Neural progenitor cell (in vitro differentiated cells): ENCODE measurements at regions not wholly inside any gene's neighbourhood (a gene's known extent, or its start where the extent isn't known, plus 50 kb on each side); places are given as distances from the start of the nearest gene placed in this dataset.
A peak's percentile ranks its signal among the peaks of the same experiment; 100 is the strongest.

ENCODE experiments used
- DNase-seq: peaks from one replicate; pipeline ENCODE4 v3.0.0-alpha.2; 2016; ENCODE audit warnings: low spot score
- H2AFZ ChIP-seq: fragments of 200-600 bp; sonication (generic); replicated peaks from 2 replicates; pipeline ENCODE4 v1.6.1; 2016; ENCODE audit warnings: antibody characterized with exemption
- H3F3A ChIP-seq: fragments of 200-600 bp; sonication (generic); 2 replicates; pipeline ENCODE4 v1.6.1; 2016; ENCODE audit warnings: antibody characterized with exemption, low read depth
- H3K27ac ChIP-seq: fragments of 200-600 bp; sonication (generic); 2 replicates; pipeline ENCODE4 v1.5.1; 2016; ENCODE audit warnings: mild to moderate bottlenecking
- H3K27me3 ChIP-seq: fragments of 200-600 bp; sonication (generic); 2 replicates; pipeline ENCODE4 v1.6.1; 2016; ENCODE audit warnings: mild to moderate bottlenecking, moderate library complexity
- H3K36me3 ChIP-seq: fragments of 200-600 bp; sonication (generic); 2 replicates; pipeline ENCODE4 v1.5.1; 2016
- H3K4me1 ChIP-seq: fragments of 200-600 bp; sonication (generic); 2 replicates; pipeline ENCODE4 v1.6.1; 2016; ENCODE audit warnings: mixed run types
- H3K4me2 ChIP-seq: fragments of 200-600 bp; sonication (generic); 2 replicates; pipeline ENCODE4 v1.6.1; 2016
- H3K4me3 ChIP-seq: fragments of 200-600 bp; sonication (generic); 2 replicates; pipeline ENCODE4 v1.5.1; 2016
- H3K79me2 ChIP-seq: fragments of 200-600 bp; sonication (generic); 2 replicates; pipeline ENCODE4 v1.6.1; 2016; ENCODE audit warnings: low read depth
- H3K9ac ChIP-seq: fragments of 200-600 bp; sonication (generic); 2 replicates; pipeline ENCODE4 v1.6.1; 2016
- H3K9me3 ChIP-seq: fragments of 200-600 bp; sonication (generic); 2 replicates; pipeline ENCODE4 v1.5.1; 2016; ENCODE audit warnings: low read depth
- H4K20me1 ChIP-seq: fragments of 200-600 bp; sonication (generic); 2 replicates; pipeline ENCODE4 v1.6.1; 2016; ENCODE audit warnings: low read depth
- H3K27ac Mint-ChIP-seq: 3 replicates; pipeline ENCODE4 v1.8.0; 2021; ENCODE audit warnings: mixed read lengths
- H3K27me3 Mint-ChIP-seq: 2 replicates; pipeline ENCODE4 v1.8.0; 2022; ENCODE audit warnings: low read depth, mild to moderate bottlenecking, inconsistent platforms, moderate library complexity, mixed read lengths; ENCODE audit not compliant: insufficient read depth
- H3K36me3 Mint-ChIP-seq: 3 replicates; pipeline ENCODE4 v1.8.0; 2021; ENCODE audit warnings: mixed read lengths
- H3K4me1 Mint-ChIP-seq: 3 replicates; pipeline ENCODE4 v1.8.0; 2021; ENCODE audit warnings: mixed read lengths
- H3K4me3 Mint-ChIP-seq: 3 replicates; pipeline ENCODE4 v1.8.0; 2021; ENCODE audit warnings: mild to moderate bottlenecking, moderate library complexity, mixed read lengths
- H3K9me3 Mint-ChIP-seq: 3 replicates; pipeline ENCODE4 v1.8.0; 2020; ENCODE audit warnings: mixed read lengths
- EZH2 ChIP-seq: fragments of 200-600 bp; sonication (generic); IDR thresholded peaks from 2 replicates; pipeline ENCODE4 v1.6.1; 2017; ENCODE audit warnings: antibody characterized with exemption, mild to moderate bottlenecking, moderate library complexity
- EZH2phosphoT487 ChIP-seq: fragments of 200-600 bp; sonication (generic); IDR thresholded peaks from 2 replicates; pipeline ENCODE4 v1.6.1; 2017; ENCODE audit warnings: antibody characterized with exemption
- TF ChIP-seq, protein P1 (sequence below): fragments of 200-600 bp; sonication (generic); IDR thresholded peaks from 2 replicates; pipeline ENCODE4 v1.5.1; 2017; ENCODE audit warnings: antibody characterized with exemption, mild to moderate bottlenecking

DNA sequence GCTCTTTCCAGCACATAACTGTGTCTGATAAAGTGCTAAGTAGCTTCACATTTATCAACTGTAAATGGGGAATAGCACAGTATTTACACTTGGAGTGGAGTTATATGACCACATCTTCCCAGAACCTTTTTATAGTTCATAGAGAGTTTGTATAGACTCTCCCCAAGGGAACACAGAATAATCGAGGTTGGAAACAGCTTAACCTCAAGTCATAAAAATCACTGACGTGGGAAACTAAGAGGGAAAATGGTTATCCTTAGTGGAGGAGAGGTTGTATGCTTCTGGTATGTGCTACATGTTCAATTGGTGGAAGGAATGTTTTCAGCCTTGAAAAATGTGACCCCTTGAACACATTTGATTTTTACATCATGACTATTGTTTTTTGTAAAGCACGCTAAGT lies 167.9 kb upstream of the KIAA1217 start:
- no peaks in the 10 kb centered on the region for H3K36me3 Mint-ChIP-seq
- H3K4me3 Mint-ChIP-seq = no peak overlapping the region

DNA sequence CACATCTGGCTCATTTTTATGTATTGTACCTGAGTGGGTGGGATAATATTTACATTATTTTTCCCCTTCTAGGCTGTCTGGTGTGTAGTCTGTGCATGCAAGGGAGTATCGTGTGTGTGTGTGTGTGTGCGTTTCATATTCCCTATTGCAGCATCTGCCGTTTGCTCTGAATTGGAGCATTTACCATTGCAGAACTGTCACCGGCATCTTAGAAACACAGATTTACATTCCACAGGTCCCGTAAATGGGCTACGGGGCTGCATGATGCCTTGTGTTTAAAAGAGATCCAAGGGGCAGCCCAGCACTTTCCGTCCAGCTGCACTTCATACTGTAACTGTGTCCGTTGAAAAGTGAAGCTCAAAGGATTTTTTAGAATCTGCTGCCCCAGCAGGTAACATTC lies 167.1 kb upstream of the KIAA1217 start:
- Histone ChIP-seq H2AFZ (peak overlapping the region; percentile 74), H3K36me3 (no peaks in the 10 kb centered on the region), H3K4me3 (no peak overlapping the region), H4K20me1 (no peaks in the 10 kb centered on the region), H3F3A (no peaks in the 10 kb centered on the region), H3K27me3 (no peaks in the 10 kb centered on the region), H3K79me2 (no peaks in the 10 kb centered on the region), H3K27ac (no peak overlapping the region), H3K4me1 (peaks cover 7% of the 10 kb centered on the region), H3K9me3 (no peaks in the 10 kb centered on the region), H3K9ac (no peak overlapping the region), H3K4me2 (no peak overlapping the region)
- no peaks in the 10 kb centered on the region for H3K36me3 Mint-ChIP-seq
- no peaks in the 10 kb centered on the region for H3K9me3 Mint-ChIP-seq
- no peaks in the 10 kb centered on the region for H3K27me3 Mint-ChIP-seq
- no peak overlapping the region for H3K4me3 Mint-ChIP-seq
- peaks cover 17% of the 10 kb centered on the region for H3K4me1 Mint-ChIP-seq
- no peak overlapping the region for H3K27ac Mint-ChIP-seq
- TF ChIP-seq, protein P1, sequence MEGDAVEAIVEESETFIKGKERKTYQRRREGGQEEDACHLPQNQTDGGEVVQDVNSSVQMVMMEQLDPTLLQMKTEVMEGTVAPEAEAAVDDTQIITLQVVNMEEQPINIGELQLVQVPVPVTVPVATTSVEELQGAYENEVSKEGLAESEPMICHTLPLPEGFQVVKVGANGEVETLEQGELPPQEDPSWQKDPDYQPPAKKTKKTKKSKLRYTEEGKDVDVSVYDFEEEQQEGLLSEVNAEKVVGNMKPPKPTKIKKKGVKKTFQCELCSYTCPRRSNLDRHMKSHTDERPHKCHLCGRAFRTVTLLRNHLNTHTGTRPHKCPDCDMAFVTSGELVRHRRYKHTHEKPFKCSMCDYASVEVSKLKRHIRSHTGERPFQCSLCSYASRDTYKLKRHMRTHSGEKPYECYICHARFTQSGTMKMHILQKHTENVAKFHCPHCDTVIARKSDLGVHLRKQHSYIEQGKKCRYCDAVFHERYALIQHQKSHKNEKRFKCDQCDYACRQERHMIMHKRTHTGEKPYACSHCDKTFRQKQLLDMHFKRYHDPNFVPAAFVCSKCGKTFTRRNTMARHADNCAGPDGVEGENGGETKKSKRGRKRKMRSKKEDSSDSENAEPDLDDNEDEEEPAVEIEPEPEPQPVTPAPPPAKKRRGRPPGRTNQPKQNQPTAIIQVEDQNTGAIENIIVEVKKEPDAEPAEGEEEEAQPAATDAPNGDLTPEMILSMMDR = no peak
- no peak for TF ChIP-seq EZH2phosphoT487
- TF ChIP-seq EZH2 = no peak
- DNase-seq = no peak

More for the DNA sequence above, 167.9 kb upstream of the KIAA1217 start:
- no peak overlapping the region for H3K4me3 ChIP-seq
- no peak overlapping the region for H3K4me2 ChIP-seq
- Mint-ChIP-seq H3K27me3 (no peaks in the 10 kb centered on the region), H3K9me3 (no peaks in the 10 kb centered on the region), H3K4me1 (peaks cover 17% of the 10 kb centered on the region), H3K27ac (no peak overlapping the region)
- no peaks in the 10 kb centered on the region for H4K20me1 ChIP-seq
- DNase-seq = no peak
- no peak overlapping the region for H3K9ac ChIP-seq
- H2AFZ ChIP-seq = no peak overlapping the region
- H3F3A ChIP-seq = no peaks in the 10 kb centered on the region
- H3K27me3 ChIP-seq = no peaks in the 10 kb centered on the region
- no peak overlapping the region for H3K27ac ChIP-seq
- H3K9me3 ChIP-seq = no peaks in the 10 kb centered on the region
- no peaks in the 10 kb centered on the region for H3K36me3 ChIP-seq
- TF ChIP-seq, protein P1 = no peak
- no peak for TF ChIP-seq EZH2phosphoT487
- TF ChIP-seq EZH2 = no peak
- H3K4me1 ChIP-seq = peaks cover 7% of the 10 kb centered on the region
- H3K79me2 ChIP-seq = no peaks in the 10 kb centered on the region

DNA sequence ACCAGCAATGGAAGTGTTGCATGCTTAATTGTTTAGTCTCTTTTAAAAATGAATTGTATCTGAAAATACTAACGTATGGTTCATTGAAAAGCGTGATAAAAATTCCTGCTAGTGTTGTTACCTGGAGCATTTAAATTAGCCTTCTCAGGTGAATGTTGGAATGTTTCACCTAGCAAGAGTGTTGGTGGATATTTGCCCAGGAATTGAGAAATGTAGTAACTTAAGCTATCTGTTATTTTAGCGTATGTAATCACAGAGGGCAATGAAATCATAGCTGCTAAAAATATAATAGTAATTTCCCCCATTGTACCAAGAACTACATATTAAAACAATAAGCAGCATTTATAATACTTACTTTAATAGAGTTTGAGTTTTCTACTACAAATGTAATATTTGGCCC lies 166.1 kb upstream of the KIAA1217 start:
- no peaks in the 10 kb centered on the region for H3K79me2 ChIP-seq
- H3K4me3 ChIP-seq = no peak overlapping the region
- peaks cover 17% of the 10 kb centered on the region for H3K4me1 Mint-ChIP-seq
- no peak for DNase-seq
- H3K36me3 Mint-ChIP-seq = no peaks in the 10 kb centered on the region
- H4K20me1 ChIP-seq = no peaks in the 10 kb centered on the region
- H3K9me3 ChIP-seq = no peaks in the 10 kb centered on the region
- H3F3A ChIP-seq = no peaks in the 10 kb centered on the region
- no peak for TF ChIP-seq EZH2phosphoT487
- TF ChIP-seq, protein P1 = no peak
- TF ChIP-seq EZH2 = no peak
- no peaks in the 10 kb centered on the region for H3K9me3 Mint-ChIP-seq
- H3K4me2 ChIP-seq = no peak overlapping the region
- no peaks in the 10 kb centered on the region for H3K36me3 ChIP-seq
- H3K9ac ChIP-seq = no peak overlapping the region
- H3K27me3 ChIP-seq = no peaks in the 10 kb centered on the region
- no peak overlapping the region for H3K27ac Mint-ChIP-seq
- peaks cover 7% of the 10 kb centered on the region for H3K4me1 ChIP-seq
- no peak overlapping the region for H3K4me3 Mint-ChIP-seq
- H2AFZ ChIP-seq = no peak overlapping the region
- no peak overlapping the region for H3K27ac ChIP-seq
- no peaks in the 10 kb centered on the region for H3K27me3 Mint-ChIP-seq

DNA sequence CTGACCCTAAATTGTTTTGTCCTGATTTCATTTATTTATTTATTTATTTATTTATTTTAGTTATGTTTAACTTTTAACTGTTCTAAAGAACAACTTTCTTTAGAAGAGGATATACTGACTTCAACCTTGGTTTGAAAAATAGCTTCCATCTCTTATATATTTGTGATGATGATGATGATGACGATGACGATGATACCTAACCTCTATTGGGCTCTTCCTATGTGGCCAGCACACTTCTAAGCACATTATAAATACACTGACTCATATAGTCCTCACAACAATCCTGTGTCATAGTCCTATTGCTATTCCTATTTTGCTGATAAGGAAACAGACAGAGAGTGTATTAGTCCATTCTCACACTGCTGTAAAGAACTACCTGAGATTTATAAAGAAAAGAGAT lies 162.9 kb upstream of the KIAA1217 start:
- Histone ChIP-seq H3F3A (no peaks in the 10 kb centered on the region), H3K4me1 (peaks cover 7% of the 10 kb centered on the region), H3K4me2 (no peak overlapping the region), H4K20me1 (no peaks in the 10 kb centered on the region), H3K9ac (no peak overlapping the region), H3K4me3 (no peak overlapping the region), H3K27ac (no peak overlapping the region), H3K36me3 (no peaks in the 10 kb centered on the region), H2AFZ (no peak overlapping the region), H3K27me3 (no peaks in the 10 kb centered on the region), H3K9me3 (no peaks in the 10 kb centered on the region), H3K79me2 (no peaks in the 10 kb centered on the region)
- Mint-ChIP-seq H3K4me3 (no peak overlapping the region), H3K27me3 (no peaks in the 10 kb centered on the region), H3K36me3 (no peaks in the 10 kb centered on the region), H3K27ac (no peak overlapping the region), H3K4me1 (peaks cover 17% of the 10 kb centered on the region), H3K9me3 (peaks cover 8% of the 10 kb centered on the region)
- no peak for DNase-seq
- TF ChIP-seq EZH2 (no peak), EZH2phosphoT487 (no peak)
- TF ChIP-seq, protein P1 = no peak
